ENCODE measurements at regions not wholly inside any gene's neighbourhood (a gene's known extent, or its start where the extent isn't known, plus 50 kb on each side); places are given as distances from the start of the nearest gene placed in this dataset.

DNA sequence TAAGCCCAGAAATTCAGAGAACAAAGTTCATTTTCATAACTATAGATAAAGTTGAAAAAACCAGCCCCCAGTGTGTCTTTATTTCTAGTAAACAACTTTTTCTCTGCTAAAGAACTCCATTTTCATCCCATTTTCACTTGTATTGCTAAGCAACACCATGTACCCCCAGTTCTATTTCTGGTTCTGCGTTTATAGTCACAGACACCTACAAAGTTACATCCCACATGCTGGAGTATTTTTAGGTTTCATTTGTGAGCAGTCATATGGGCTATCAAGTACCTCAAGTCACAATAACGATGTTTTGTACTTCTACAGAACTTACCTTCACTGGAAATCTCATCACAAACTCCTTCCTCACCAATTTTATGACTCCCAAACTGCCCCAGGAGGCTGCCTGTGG lies 236.5 kb downstream of the RSL24D1 start:
- TF ChIP-seq, protein P1, sequence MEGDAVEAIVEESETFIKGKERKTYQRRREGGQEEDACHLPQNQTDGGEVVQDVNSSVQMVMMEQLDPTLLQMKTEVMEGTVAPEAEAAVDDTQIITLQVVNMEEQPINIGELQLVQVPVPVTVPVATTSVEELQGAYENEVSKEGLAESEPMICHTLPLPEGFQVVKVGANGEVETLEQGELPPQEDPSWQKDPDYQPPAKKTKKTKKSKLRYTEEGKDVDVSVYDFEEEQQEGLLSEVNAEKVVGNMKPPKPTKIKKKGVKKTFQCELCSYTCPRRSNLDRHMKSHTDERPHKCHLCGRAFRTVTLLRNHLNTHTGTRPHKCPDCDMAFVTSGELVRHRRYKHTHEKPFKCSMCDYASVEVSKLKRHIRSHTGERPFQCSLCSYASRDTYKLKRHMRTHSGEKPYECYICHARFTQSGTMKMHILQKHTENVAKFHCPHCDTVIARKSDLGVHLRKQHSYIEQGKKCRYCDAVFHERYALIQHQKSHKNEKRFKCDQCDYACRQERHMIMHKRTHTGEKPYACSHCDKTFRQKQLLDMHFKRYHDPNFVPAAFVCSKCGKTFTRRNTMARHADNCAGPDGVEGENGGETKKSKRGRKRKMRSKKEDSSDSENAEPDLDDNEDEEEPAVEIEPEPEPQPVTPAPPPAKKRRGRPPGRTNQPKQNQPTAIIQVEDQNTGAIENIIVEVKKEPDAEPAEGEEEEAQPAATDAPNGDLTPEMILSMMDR (IDR thresholded peaks at IDR 0.05), result no peak
- TF ChIP-seq EZH2 (IDR thresholded peaks at IDR 0.05), result no peak
- TF ChIP-seq EZH2phosphoT487 (IDR thresholded peaks at IDR 0.05), result no peak
